ENCODE measurements at regions not wholly inside any gene's neighbourhood (a gene's known extent, or its start where the extent isn't known, plus 50 kb on each side); places are given as distances from the start of the nearest gene placed in this dataset.

DNA sequence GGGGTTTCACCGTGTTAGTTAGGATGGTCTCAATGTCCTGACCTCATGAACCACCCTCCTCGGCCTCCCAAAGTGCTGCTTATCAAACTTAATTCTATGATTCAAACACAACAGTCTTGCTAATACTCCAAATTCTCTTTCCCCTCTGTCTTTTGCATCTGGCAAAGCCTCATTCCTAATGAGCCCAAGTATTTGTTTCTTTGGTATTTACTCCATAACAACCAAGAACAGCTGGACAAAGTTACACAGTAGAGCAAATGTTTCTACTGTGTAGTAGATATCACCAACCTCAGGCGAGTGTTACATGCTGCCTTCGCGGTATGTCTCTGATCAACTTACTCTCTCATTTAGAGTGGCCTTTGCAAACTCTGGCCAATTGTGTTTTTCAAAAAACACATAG, 195.8 kb upstream of the KCNN2 start:
- WGBS, 2 experiments (ENCODE audit: low coverage in 1 of 2, low lambda C conversion rate in 2 of 2, missing lambda C conversion rate in 2 of 2): 41 to 51% methylated on average over 5 of the region's 5 CpGs
- Histone ChIP-seq H3K27me3 (replicated peaks; ENCODE audit: insufficient read depth) (no peaks in the 10 kb centered on the region), H3K27ac (no peak overlapping the region), H3K79me2 (ENCODE audit: insufficient read depth) (no peaks in the 10 kb centered on the region), H2AFZ (no peak overlapping the region), H3K9ac (no peak overlapping the region), H3F3A (ENCODE audit: insufficient read depth) (no peaks in the 10 kb centered on the region), H3K4me1 (ENCODE audit: insufficient read depth) (no peaks in the 10 kb centered on the region), H3K4me2 (ENCODE audit: unreplicated experiment) (no peak overlapping the region), H3K9me2 (ENCODE audit: insufficient read depth) (no peaks in the 10 kb centered on the region), H3K4me3 (no peak overlapping the region), H4K20me1 (ENCODE audit: insufficient read depth) (no peaks in the 10 kb centered on the region), H3K9me3 (ENCODE audit: low read depth) (no peaks in the 10 kb centered on the region), H3K36me3 (ENCODE audit: low read depth) (no peaks in the 10 kb centered on the region)
- in situ Hi-C loops (cut with MboI): no loop called here
- DNase-seq: no peak
- TF ChIP-seq EZH2 (IDR thresholded peaks at IDR 0.05; ENCODE audit: insufficient read depth, poor library complexity, severe bottlenecking) (no peak), EZH2phosphoT487 (IDR thresholded peaks at IDR 0.05; ENCODE audit: insufficient read depth, low read depth) (no peak)

DNA sequence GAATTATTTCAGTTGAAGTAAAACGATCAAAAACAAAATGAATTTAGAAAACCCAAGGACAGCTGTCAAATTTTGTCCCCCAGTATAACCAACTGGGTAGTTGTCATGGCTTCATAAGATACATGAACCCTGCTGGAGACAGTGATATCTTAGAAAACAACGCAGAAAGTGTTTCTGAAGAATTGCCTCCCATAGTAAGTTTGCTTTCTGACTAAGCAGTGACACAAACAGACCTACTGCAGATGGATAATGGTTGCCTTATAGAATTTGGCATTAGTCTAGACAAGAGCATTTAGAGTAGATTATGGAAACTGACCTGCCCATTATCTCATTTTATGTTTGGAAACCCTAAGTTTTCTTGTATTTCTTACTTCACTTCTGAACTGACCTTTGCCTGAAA, 187.7 kb upstream of the KCNN2 start:
- Histone ChIP-seq H3K36me3 (ENCODE audit: low read depth) (no peaks in the 10 kb centered on the region), H3K9ac (no peak overlapping the region), H3K9me2 (ENCODE audit: insufficient read depth) (no peaks in the 10 kb centered on the region), H3K4me3 (no peak overlapping the region), H3K4me1 (ENCODE audit: insufficient read depth) (no peaks in the 10 kb centered on the region), H4K20me1 (ENCODE audit: insufficient read depth) (no peaks in the 10 kb centered on the region), H3K27me3 (replicated peaks; ENCODE audit: insufficient read depth) (no peaks in the 10 kb centered on the region), H3K4me2 (ENCODE audit: unreplicated experiment) (no peak overlapping the region), H3K9me3 (ENCODE audit: low read depth) (no peaks in the 10 kb centered on the region), H3K27ac (no peak overlapping the region), H3K79me2 (ENCODE audit: insufficient read depth) (no peaks in the 10 kb centered on the region), H2AFZ (no peak overlapping the region), H3F3A (ENCODE audit: insufficient read depth) (no peaks in the 10 kb centered on the region)
- in situ Hi-C loops (cut with MboI): no loop called here
- TF ChIP-seq EZH2 (IDR thresholded peaks at IDR 0.05; ENCODE audit: insufficient read depth, poor library complexity, severe bottlenecking): no peak
- TF ChIP-seq EZH2phosphoT487 (IDR thresholded peaks at IDR 0.05; ENCODE audit: insufficient read depth, low read depth): no peak
- 18 to 26% methylated on average over 2 of the region's 2 CpGs for WGBS, 2 experiments (ENCODE audit: low coverage in 1 of 2, low lambda C conversion rate in 2 of 2, missing lambda C conversion rate in 2 of 2)
- no peak for DNase-seq

DNA sequence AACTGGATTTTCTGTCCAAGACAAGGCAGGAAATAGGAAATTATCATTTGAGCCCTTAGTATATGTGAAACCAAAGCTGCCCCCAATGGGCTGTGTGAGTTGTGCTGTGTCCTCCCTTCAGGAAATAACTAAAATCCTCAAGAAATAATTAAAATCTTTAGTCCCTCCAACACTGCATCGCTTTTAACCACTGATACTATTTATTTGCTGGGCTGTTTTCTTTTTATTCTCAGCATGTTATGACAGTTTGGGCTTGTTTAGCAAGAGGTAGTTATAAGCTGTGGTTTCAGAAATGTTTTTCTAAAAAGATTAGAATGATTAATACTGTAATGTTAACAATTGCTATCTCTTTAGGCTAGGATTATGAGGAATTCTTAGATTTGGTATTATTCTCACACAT, 187.0 kb upstream of the KCNN2 start:
- no peak overlapping the region for H3K9ac ChIP-seq
- H3K4me1 ChIP-seq (ENCODE audit: insufficient read depth): no peaks in the 10 kb centered on the region
- no peak overlapping the region for H3K27ac ChIP-seq
- no peaks in the 10 kb centered on the region for H3K79me2 ChIP-seq (ENCODE audit: insufficient read depth)
- 9 to 23% methylated on average over 1 of the region's 1 CpG for WGBS, 2 experiments (ENCODE audit: low coverage in 1 of 2, low lambda C conversion rate in 2 of 2, missing lambda C conversion rate in 2 of 2)
- no peak overlapping the region for H3K4me3 ChIP-seq
- in situ Hi-C loops (cut with MboI): no loop called here
- H3K4me2 ChIP-seq (ENCODE audit: unreplicated experiment): no peak overlapping the region
- no peak for DNase-seq
- no peaks in the 10 kb centered on the region for H3K27me3 ChIP-seq (replicated peaks; ENCODE audit: insufficient read depth)
- no peaks in the 10 kb centered on the region for H3F3A ChIP-seq (ENCODE audit: insufficient read depth)
- H2AFZ ChIP-seq: no peak overlapping the region
- H3K9me2 ChIP-seq (ENCODE audit: insufficient read depth): no peaks in the 10 kb centered on the region
- no peaks in the 10 kb centered on the region for H3K9me3 ChIP-seq (ENCODE audit: low read depth)
- no peaks in the 10 kb centered on the region for H3K36me3 ChIP-seq (ENCODE audit: low read depth)
- no peak for TF ChIP-seq EZH2 (IDR thresholded peaks at IDR 0.05; ENCODE audit: insufficient read depth, poor library complexity, severe bottlenecking)
- TF ChIP-seq EZH2phosphoT487 (IDR thresholded peaks at IDR 0.05; ENCODE audit: insufficient read depth, low read depth): no peak
- no peaks in the 10 kb centered on the region for H4K20me1 ChIP-seq (ENCODE audit: insufficient read depth)

DNA sequence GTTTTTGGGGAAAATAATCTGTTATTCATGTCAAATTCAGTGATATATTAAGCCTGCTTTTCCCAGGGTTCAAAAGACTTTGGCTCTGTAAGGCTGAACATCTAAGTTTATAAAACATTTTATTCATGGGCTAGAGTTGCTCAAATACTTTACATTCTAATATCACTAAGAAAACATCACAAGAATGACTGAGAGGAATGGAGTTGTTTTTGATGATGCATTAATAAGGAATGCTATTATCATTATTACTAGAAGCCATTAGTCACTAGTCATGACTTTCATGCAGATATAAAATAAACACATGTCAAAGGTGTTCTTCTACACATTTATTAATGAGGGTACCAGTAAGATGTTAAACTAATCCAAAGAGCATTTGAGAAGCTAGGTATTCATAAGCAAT, 185.5 kb upstream of the KCNN2 start:
- Histone ChIP-seq H3K4me2 (ENCODE audit: unreplicated experiment) (no peak overlapping the region), H3K4me1 (ENCODE audit: insufficient read depth) (no peaks in the 10 kb centered on the region), H3K4me3 (no peak overlapping the region), H3K9me3 (ENCODE audit: low read depth) (no peaks in the 10 kb centered on the region), H3K27ac (no peak overlapping the region), H3K27me3 (replicated peaks; ENCODE audit: insufficient read depth) (no peaks in the 10 kb centered on the region), H4K20me1 (ENCODE audit: insufficient read depth) (no peaks in the 10 kb centered on the region), H3K9me2 (ENCODE audit: insufficient read depth) (no peaks in the 10 kb centered on the region), H3K36me3 (ENCODE audit: low read depth) (no peaks in the 10 kb centered on the region), H2AFZ (no peak overlapping the region), H3K79me2 (ENCODE audit: insufficient read depth) (no peaks in the 10 kb centered on the region), H3F3A (ENCODE audit: insufficient read depth) (no peaks in the 10 kb centered on the region), H3K9ac (no peak overlapping the region)
- TF ChIP-seq EZH2 (IDR thresholded peaks at IDR 0.05; ENCODE audit: insufficient read depth, poor library complexity, severe bottlenecking) (no peak), EZH2phosphoT487 (IDR thresholded peaks at IDR 0.05; ENCODE audit: insufficient read depth, low read depth) (no peak)
- no peak for DNase-seq
- in situ Hi-C loops (cut with MboI): no loop called here

DNA sequence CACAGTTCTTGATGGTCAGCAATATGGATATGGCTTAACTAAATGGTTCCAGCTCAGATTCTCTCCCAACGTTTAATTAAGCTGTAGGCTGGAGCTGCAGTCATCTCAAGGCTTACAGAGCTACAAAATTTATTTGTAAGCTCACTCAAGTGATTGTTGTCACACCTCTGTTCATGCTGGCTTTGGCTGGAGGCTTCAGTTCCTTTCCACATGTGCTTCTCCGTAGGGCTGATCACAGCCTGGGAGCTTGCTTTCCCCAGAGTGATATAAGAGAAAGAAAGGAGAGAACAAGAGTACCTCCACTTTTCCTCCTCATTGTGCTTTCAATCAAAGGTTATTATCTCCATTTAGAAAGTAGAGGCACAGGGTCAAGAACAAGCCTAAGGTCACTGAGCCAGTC, 182.7 kb upstream of the KCNN2 start:
- Histone ChIP-seq H3K79me2 (ENCODE audit: insufficient read depth) (no peaks in the 10 kb centered on the region), H3K9ac (no peak overlapping the region), H3K36me3 (ENCODE audit: low read depth) (no peaks in the 10 kb centered on the region), H3F3A (ENCODE audit: insufficient read depth) (no peaks in the 10 kb centered on the region), H3K27me3 (replicated peaks; ENCODE audit: insufficient read depth) (no peaks in the 10 kb centered on the region), H2AFZ (no peak overlapping the region), H3K4me3 (no peak overlapping the region), H3K27ac (no peak overlapping the region), H3K4me2 (ENCODE audit: unreplicated experiment) (no peak overlapping the region), H3K4me1 (ENCODE audit: insufficient read depth) (no peaks in the 10 kb centered on the region), H3K9me3 (ENCODE audit: low read depth) (no peaks in the 10 kb centered on the region), H4K20me1 (ENCODE audit: insufficient read depth) (no peaks in the 10 kb centered on the region), H3K9me2 (ENCODE audit: insufficient read depth) (no peaks in the 10 kb centered on the region)
- TF ChIP-seq EZH2 (IDR thresholded peaks at IDR 0.05; ENCODE audit: insufficient read depth, poor library complexity, severe bottlenecking) (no peak), EZH2phosphoT487 (IDR thresholded peaks at IDR 0.05; ENCODE audit: insufficient read depth, low read depth) (no peak)
- in situ Hi-C loops (cut with MboI): no loop called here
- no peak for DNase-seq
- 2 to 15% methylated on average over 2 of the region's 2 CpGs for WGBS, 2 experiments (ENCODE audit: low coverage in 1 of 2, low lambda C conversion rate in 2 of 2, missing lambda C conversion rate in 2 of 2)
